Gastroesophageal sphincter (tissue), 4 donors: ENCODE measurements at regions not wholly inside any gene's neighbourhood (a gene's known extent, or its start where the extent isn't known, plus 50 kb on each side); places are given as distances from the start of the nearest gene placed in this dataset.

Experiments
- ATAC-seq: fragments of 150-250 bp; one replicate; pipeline ENCODE4 v1.9.1; 2016; ENCODE audit warnings: mild to moderate bottlenecking, moderate library complexity
- H3K27ac ChIP-seq, 4 donors: fragments of 200-600 bp; sonication (generic) in 3 of 4; 1 replicate in 3 of 4; 2 replicates in 1 of 4; pipeline ENCODE4 v1.5.1; 2016 to 2019
- H3K27me3 ChIP-seq: fragments of 200-600 bp; sonication (generic); one replicate; pipeline ENCODE4 v1.5.1; 2019
- H3K36me3 ChIP-seq, 2 donors: fragments of 200-600 bp; sonication (generic); one replicate each; pipeline ENCODE4 v1.5.1; 2019; ENCODE audit warnings: control low read depth in 1 of 2
- H3K4me1 ChIP-seq, 3 donors: fragments of 200-600 bp; sonication (generic); 1 replicate in 2 of 3; 2 replicates in 1 of 3; pipeline ENCODE4 v1.5.1; 2016 to 2019; ENCODE audit warnings: control low read depth in 2 of 3
- H3K4me3 ChIP-seq, 2 donors: fragments of 200-600 bp; sonication (generic); one replicate each; pipeline ENCODE4 v1.5.1; 2019; ENCODE audit warnings: mild to moderate bottlenecking in 1 of 2, moderate library complexity in 1 of 2
- H3K9me3 ChIP-seq, 3 donors: fragments of 200-600 bp; sonication (generic); one replicate each; pipeline ENCODE4 v1.5.1; 2017 to 2019; ENCODE audit warnings: control low read depth in 2 of 3
- CTCF ChIP-seq, 4 experiments: fragments of 200-600 bp in 2 of 4; fragments of 450-650 bp in 2 of 4; sonication (generic) in 1 of 4; IDR thresholded peaks; one replicate each; pipeline ENCODE4 v1.5.1; 2017 to 2019; ENCODE audit warnings: antibody characterized with exemption in 4 of 4, mild to moderate bottlenecking in 2 of 4, moderate library complexity in 2 of 4
- EP300 ChIP-seq: sonication (generic); formaldehyde crosslinking; IDR thresholded peaks from one replicate; pipeline ENCODE4 v1.6.1; 2017; ENCODE audit warnings: antibody characterized with exemption, mild to moderate bottlenecking
- POLR2A ChIP-seq, 2 donors: fragments of 450-650 bp; IDR thresholded peaks; one replicate each; pipeline ENCODE4 v1.6.1; 2017; ENCODE audit warnings: antibody characterized with exemption in 2 of 2, mild to moderate bottlenecking in 2 of 2, moderate library complexity in 1 of 2
- POLR2AphosphoS5 ChIP-seq: sonication (generic); formaldehyde crosslinking; IDR thresholded peaks from one replicate; pipeline ENCODE4 v1.6.1; 2017; ENCODE audit warnings: antibody characterized with exemption
- WGBS, 2 donors: methylation state at CpG; one replicate each; pipeline ENCODE4 v1.1.5; 2018; ENCODE audit warnings: low coverage in 1 of 2; 5-methylcytosine and 5-hydroxymethylcytosine counted together

GRCh38 chr4:136136601-136137000, 1395.7 kb downstream of the PCDH18 start:
- TF ChIP-seq EP300 (no peak), CTCF (IDR thresholded peaks at IDR 0.05) (no peak), POLR2AphosphoS5 (no peak), POLR2A (IDR thresholded peaks at IDR 0.05) (no peak)
- H3K4me3 ChIP-seq = no peak overlapping the region
- no peaks in the 10 kb centered on the region for H3K36me3 ChIP-seq
- no peaks in the 10 kb centered on the region for H3K27me3 ChIP-seq
- no peak for ATAC-seq
- H3K27ac ChIP-seq = no peak overlapping the region
- H3K4me1 ChIP-seq = no peaks in the 10 kb centered on the region
- H3K9me3 ChIP-seq = no peaks in the 10 kb centered on the region
- WGBS, 2 donors = 70 to 72% methylated on average over 3 of the region's 3 CpGs

- H3K4me1 ChIP-seq = no peaks in the 10 kb centered on the region
Observed at GRCh38 chr4:136124251-136124745, 1408.0 kb downstream of the PCDH18 start.

GRCh38 chr4:136121426-136121825, 1410.9 kb downstream of the PCDH18 start:
- Histone ChIP-seq H3K9me3 (no peaks in the 10 kb centered on the region), H3K4me3 (no peak overlapping the region), H3K27me3 (no peaks in the 10 kb centered on the region), H3K4me1 (no peaks in the 10 kb centered on the region), H3K36me3 (no peaks in the 10 kb centered on the region), H3K27ac (no peak overlapping the region)
- no peak for TF ChIP-seq POLR2AphosphoS5
- TF ChIP-seq POLR2A (IDR thresholded peaks at IDR 0.05) = no peak
- no peak for TF ChIP-seq CTCF (IDR thresholded peaks at IDR 0.05)
- TF ChIP-seq EP300 = no peak
- no peak for ATAC-seq

More at GRCh38 chr4:136124251-136124745, 1408.0 kb downstream of the PCDH18 start:
- no peaks in the 10 kb centered on the region for H3K36me3 ChIP-seq
- TF ChIP-seq CTCF (IDR thresholded peaks at IDR 0.05) (no peak), EP300 (no peak), POLR2A (IDR thresholded peaks at IDR 0.05) (no peak), POLR2AphosphoS5 (no peak)
- no peaks in the 10 kb centered on the region for H3K27me3 ChIP-seq
- no peak overlapping the region for H3K4me3 ChIP-seq
- no peaks in the 10 kb centered on the region for H3K9me3 ChIP-seq
- no peak for ATAC-seq
- H3K27ac ChIP-seq = no peak overlapping the region
- 100% methylated on average over 1 of the region's 1 CpG for WGBS, 2 donors

GRCh38 chr4:136113921-136114320, 1418.4 kb downstream of the PCDH18 start:
- no peaks in the 10 kb centered on the region for H3K4me1 ChIP-seq
- TF ChIP-seq POLR2AphosphoS5 (no peak), EP300 (no peak), POLR2A (IDR thresholded peaks at IDR 0.05) (no peak), CTCF (IDR thresholded peaks at IDR 0.05) (no peak)
- WGBS, 2 donors = 39 to 52% methylated on average over 2 of the region's 2 CpGs
- H3K27me3 ChIP-seq = no peaks in the 10 kb centered on the region
- H3K4me3 ChIP-seq = no peak overlapping the region
- ATAC-seq = no peak
- H3K36me3 ChIP-seq = no peaks in the 10 kb centered on the region
- no peak overlapping the region for H3K27ac ChIP-seq
- no peaks in the 10 kb centered on the region for H3K9me3 ChIP-seq

GRCh38 chr4:136112116-136112515, 1420.2 kb downstream of the PCDH18 start:
- H3K36me3 ChIP-seq = no peaks in the 10 kb centered on the region
- H3K4me1 ChIP-seq = no peaks in the 10 kb centered on the region
- no peak overlapping the region for H3K27ac ChIP-seq
- no peak for TF ChIP-seq POLR2A (IDR thresholded peaks at IDR 0.05)
- TF ChIP-seq EP300 = no peak
- no peak for TF ChIP-seq POLR2AphosphoS5
- TF ChIP-seq CTCF (IDR thresholded peaks at IDR 0.05) = no peak
- no peaks in the 10 kb centered on the region for H3K9me3 ChIP-seq
- ATAC-seq = no peak
- 41 to 56% methylated on average over 1 of the region's 1 CpG for WGBS, 2 donors
- H3K27me3 ChIP-seq = no peaks in the 10 kb centered on the region
- H3K4me3 ChIP-seq = no peak overlapping the region
